NCI-H1105 treated with DMSO at 0.1 percent for 48 hours (cell line): ENCODE measurements at regions not wholly inside any gene's neighbourhood (a gene's known extent, or its start where the extent isn't known, plus 50 kb on each side); places are given as distances from the start of the nearest gene placed in this dataset.

Experiments used
- DNase-seq: peaks from one replicate; lab custom pipeline; 2025; lab: John Stamatoyannopoulos, UW

- DNase-seq: no peak
These were observed 184.2 kb upstream of the FOXN3 start for GRCh38 chr14:89600950-89601826.

- no peak for DNase-seq
These were observed 183.0 kb upstream of the FOXN3 start for GRCh38 chr14:89600029-89600428.

GRCh38 chr14:89598548-89599186, 181.6 kb upstream of the FOXN3 start:
- peak; percentile 56 for DNase-seq

GRCh38 chr14:89592961-89593360, 175.9 kb upstream of the FOXN3 start:
- no peak for DNase-seq

- DNase-seq: no peak
These were observed 172.5 kb upstream of the FOXN3 start for GRCh38 chr14:89589400-89590118.

- DNase-seq: no peak
These were observed 171.8 kb upstream of the FOXN3 start for GRCh38 chr14:89588840-89589296.

- no peak for DNase-seq
These were observed 171.0 kb upstream of the FOXN3 start for GRCh38 chr14:89588016-89588415.

GRCh38 chr14:89587136-89587420, 170.0 kb upstream of the FOXN3 start:
- DNase-seq: no peak

GRCh38 chr14:89586258-89587135, 169.5 kb upstream of the FOXN3 start:
- no peak for DNase-seq

GRCh38 chr14:89578156-89578555, 161.1 kb upstream of the FOXN3 start:
- no peak for DNase-seq

GRCh38 chr14:89576960-89577359, 159.9 kb upstream of the FOXN3 start:
- DNase-seq: no peak

- DNase-seq: no peak
These were observed 159.3 kb upstream of the FOXN3 start for GRCh38 chr14:89576145-89576927.

GRCh38 chr14:89575386-89576061, 158.5 kb upstream of the FOXN3 start:
- DNase-seq: no peak

- no peak for DNase-seq
These were observed 157.4 kb upstream of the FOXN3 start for GRCh38 chr14:89574420-89574819.

- DNase-seq: no peak
These were observed 156.3 kb upstream of the FOXN3 start for GRCh38 chr14:89573399-89573657.

GRCh38 chr14:89572596-89573398, 155.8 kb upstream of the FOXN3 start:
- DNase-seq: peak; percentile 16

- no peak for DNase-seq
These were observed 154.5 kb upstream of the FOXN3 start for GRCh38 chr14:89571491-89571890.

GRCh38 chr14:89566644-89567415, 149.8 kb upstream of the FOXN3 start:
- DNase-seq: no peak

GRCh38 chr14:89566180-89566579, 149.1 kb upstream of the FOXN3 start:
- no peak for DNase-seq
